Heart left ventricle (tissue), 16 donors: ENCODE measurements at regions not wholly inside any gene's neighbourhood (a gene's known extent, or its start where the extent isn't known, plus 50 kb on each side); places are given as distances from the start of the nearest gene placed in this dataset.

Experiments
- ATAC-seq, 4 donors: fragments of 200-7000 bp; cut with Tn5 transposase; one replicate each; pipeline ENCODE4 v1.9.1; 2020 to 2022; ENCODE audit warnings: moderate library complexity in 4 of 4, mild to moderate bottlenecking in 3 of 4, moderate number of reproducible peaks in 1 of 4
- DNase-seq, 5 donors: peaks; one replicate each; pipeline ENCODE4 v3.0.0-alpha.2; 2020
- H3K27ac ChIP-seq, 12 donors: fragments of 200-600 bp; sonication (generic) in 4 of 12; one replicate each; pipeline versions ENCODE4 v1.5.0 to v1.8.0; 2016 to 2022; ENCODE audit warnings: mild to moderate bottlenecking in 2 of 12
- H3K27me3 ChIP-seq, 9 donors: fragments of 200-600 bp; sonication (generic) in 2 of 9; one replicate each; pipeline versions ENCODE4 v1.5.1 to v1.8.0; 2016 to 2022; ENCODE audit warnings: mild to moderate bottlenecking in 3 of 9
- H3K36me3 ChIP-seq, 9 donors: fragments of 200-600 bp; sonication (generic) in 2 of 9; one replicate each; pipeline versions ENCODE4 v1.5.0 to v1.8.0; 2018 to 2022; ENCODE audit warnings: mild to moderate bottlenecking in 2 of 9
- H3K4me1 ChIP-seq, 12 donors: fragments of 200-600 bp; sonication (generic) in 4 of 12; one replicate each; pipeline versions ENCODE4 v1.5.0 to v1.8.0; 2016 to 2022; ENCODE audit warnings: mild to moderate bottlenecking in 3 of 12
- H3K4me3 ChIP-seq, 12 donors: fragments of 200-600 bp; sonication (generic) in 4 of 12; one replicate each; pipeline versions ENCODE4 v1.5.0 to v1.8.0; 2017 to 2022; ENCODE audit warnings: mild to moderate bottlenecking in 9 of 12, moderate library complexity in 4 of 12
- H3K9me3 ChIP-seq, 12 donors: fragments of 200-600 bp; sonication (generic) in 4 of 12; one replicate each; pipeline versions ENCODE4 v1.5.0 to v1.8.0; 2016 to 2022; ENCODE audit warnings: mild to moderate bottlenecking in 1 of 12
- CTCF ChIP-seq, 12 donors: fragments of 200-600 bp; sonication (generic) in 4 of 12; IDR thresholded peaks; one replicate each; pipeline versions ENCODE4 v1.5.0 to v1.8.0; 2018 to 2022; ENCODE audit warnings: antibody characterized with exemption in 12 of 12, mild to moderate bottlenecking in 5 of 12
- POLR2A ChIP-seq, 2 donors: fragments of 450-650 bp; IDR thresholded peaks; one replicate each; pipeline ENCODE4 v1.6.1; 2017; ENCODE audit warnings: antibody characterized with exemption in 2 of 2, mild to moderate bottlenecking in 2 of 2, moderate library complexity in 2 of 2
- WGBS, 4 donors: extraction: QIAGEN DNeasy Blood & Tissue Kit in 2 of 4; methylation state at CpG; one replicate each; pipeline versions ENCODE4 v1.1.5 to v1.1.7; 2013 to 2018; 5-methylcytosine and 5-hydroxymethylcytosine counted together
- intact Hi-C, 10 donors: fragments of 100-400 bp; cut with DNase I; formaldehyde crosslinking; loops; one replicate each; pipeline versions ENCODE4 v1.11.1 to v1.14.2; 2022
- donor health status: ischemic (EF 13 %, LVEDD 7.1; RV severe dilation, severe dysfunction).
- donor health status: healthy with polysubstance abuse.
- donor health status: DM: no; HTN: yes; CAD: no.
- donor health status: DM: no; HTN: no; CAD: no.
- donor health status: ischemic (EF 25% LVEDD 6.9; RV normal size, moderate dysfunction).
- donor health status: ischemic (EF 25% LVEDD 5.7; RV mildly dilated, moderate dysfunction).
- donor health status: healthy.
- donor health status: DM: yes; HTN: yes; CAD: no.
- donor health status: ischemic (EF 35%, LVEDD 5.7; RV mildly dilated, moderate dysfunction).
- donor health status: nonischemic (EF 11% LVEDD 7.7; RV severe dilation, severe dysfunction).
- donor health status: DM: yes; HTN: yes; CAD: no.
- donor health status: PGD.
- donor health status: ischemic (EF 29% LVEDD 5.4; RV normal size, mild dysfunction).
- donor health status: nonischemic (EF 23%, LVEDD 6.1; RV moderate dilation, normal function).

GRCh38 chr14:104356020-104356737, 217.8 kb downstream of the KIF26A start:
- peak in 1 of 4 donors; percentile 56 for ATAC-seq
- H3K4me1 ChIP-seq, result peaks cover 0 to 11% (median 5%) of the 10 kb centered on the region in 12 donors
- TF ChIP-seq POLR2A (IDR thresholded peaks at IDR 0.05), result no peak
- H3K9me3 ChIP-seq, result peaks cover 0 to 14% (median 0%) of the 10 kb centered on the region in 12 donors
- DNase-seq, result no peak
- no peak overlapping the region for H3K4me3 ChIP-seq
- WGBS, 4 donors, result 62 to 72% (median 67%) methylated on average over 14 to 16 of the region's 16 CpGs
- intact Hi-C loops, result no loop called here
- H3K27ac ChIP-seq, result no peak overlapping the region
- peaks cover 0 to 20% (median 0%) of the 10 kb centered on the region in 9 donors for H3K27me3 ChIP-seq
- no peaks in the 10 kb centered on the region for H3K36me3 ChIP-seq

- ATAC-seq (no peak), DNase-seq (peak in 1 of 5 donors; percentile 17)
- peaks cover 0 to 11% (median 5%) of the 10 kb centered on the region in 12 donors for H3K4me1 ChIP-seq
- peaks cover 0 to 10% (median 0%) of the 10 kb centered on the region in 12 donors for H3K9me3 ChIP-seq
- no peak for TF ChIP-seq POLR2A (IDR thresholded peaks at IDR 0.05)
- TF ChIP-seq CTCF (IDR thresholded peaks at IDR 0.05), result no peak
- peaks cover 0 to 20% (median 0%) of the 10 kb centered on the region in 9 donors for H3K27me3 ChIP-seq
- no peak overlapping the region for H3K4me3 ChIP-seq
- no peak overlapping the region for H3K27ac ChIP-seq
- H3K36me3 ChIP-seq, result no peaks in the 10 kb centered on the region
- 89 to 93% (median 91%) methylated on average over 25 to 30 of the region's 30 CpGs for WGBS, 4 donors
- intact Hi-C loops, result no loop called here
Measured at GRCh38 chr14:104356738-104357688, 218.6 kb downstream of the KIF26A start.

DNA sequence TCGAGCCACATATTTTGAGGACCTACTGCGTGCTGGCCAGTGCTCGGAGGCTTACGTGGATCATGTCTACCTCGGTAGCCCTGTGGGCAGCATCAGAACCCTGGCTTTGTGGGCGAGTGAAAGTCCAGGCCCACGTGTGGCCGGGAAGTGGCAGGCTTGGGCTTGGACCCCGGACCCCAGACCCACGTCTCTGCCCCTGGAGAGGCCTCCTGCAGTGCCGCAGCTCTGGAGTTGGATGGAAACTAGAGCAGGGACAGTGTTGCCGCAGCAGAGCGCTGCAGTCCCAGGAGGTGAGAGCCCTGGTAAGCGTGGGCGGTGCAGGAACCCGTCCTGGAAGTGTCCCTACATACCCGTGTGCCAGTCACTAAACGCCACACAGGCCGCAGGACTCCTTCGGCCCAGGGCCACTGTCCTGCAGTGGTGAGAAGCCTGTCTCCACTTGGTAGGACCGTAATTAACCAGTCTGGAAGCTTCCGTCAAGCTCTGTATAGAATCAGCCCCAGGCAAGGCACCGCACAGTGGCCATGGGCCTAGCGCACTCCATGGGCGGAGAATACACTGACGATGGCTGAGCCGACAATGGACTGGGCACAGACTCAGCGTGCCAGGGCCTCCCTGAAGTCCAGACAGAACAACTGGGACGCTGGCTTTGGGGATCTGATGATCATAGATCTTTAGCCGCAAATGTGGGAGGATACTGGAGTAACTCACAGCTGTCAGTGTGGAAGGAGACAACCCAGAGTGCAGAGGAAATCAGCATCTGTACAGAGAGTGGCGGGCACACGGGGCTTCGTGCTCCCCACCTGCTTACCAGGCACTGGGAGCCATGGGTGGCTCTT, 219.5 kb downstream of the KIF26A start:
- ATAC-seq (no peak), DNase-seq (peak in 2 of 5 donors; percentile 18 to 48)
- no peak overlapping the region for H3K27ac ChIP-seq
- peaks cover 0 to 18% (median 0%) of the 10 kb centered on the region in 9 donors for H3K27me3 ChIP-seq
- H3K4me3 ChIP-seq, result no peak overlapping the region
- no peaks in the 10 kb centered on the region for H3K36me3 ChIP-seq
- TF ChIP-seq POLR2A (IDR thresholded peaks at IDR 0.05), result no peak
- no peak for TF ChIP-seq CTCF (IDR thresholded peaks at IDR 0.05)
- H3K4me1 ChIP-seq, result peaks cover 0 to 11% (median 5%) of the 10 kb centered on the region in 12 donors
- intact Hi-C loops, result no loop called here
- 92 to 94% (median 93%) methylated on average over 27 to 33 of the region's 33 CpGs for WGBS, 4 donors
- H3K9me3 ChIP-seq, result peaks cover 0 to under 1% (median 0%) of the 10 kb centered on the region in 12 donors

DNA sequence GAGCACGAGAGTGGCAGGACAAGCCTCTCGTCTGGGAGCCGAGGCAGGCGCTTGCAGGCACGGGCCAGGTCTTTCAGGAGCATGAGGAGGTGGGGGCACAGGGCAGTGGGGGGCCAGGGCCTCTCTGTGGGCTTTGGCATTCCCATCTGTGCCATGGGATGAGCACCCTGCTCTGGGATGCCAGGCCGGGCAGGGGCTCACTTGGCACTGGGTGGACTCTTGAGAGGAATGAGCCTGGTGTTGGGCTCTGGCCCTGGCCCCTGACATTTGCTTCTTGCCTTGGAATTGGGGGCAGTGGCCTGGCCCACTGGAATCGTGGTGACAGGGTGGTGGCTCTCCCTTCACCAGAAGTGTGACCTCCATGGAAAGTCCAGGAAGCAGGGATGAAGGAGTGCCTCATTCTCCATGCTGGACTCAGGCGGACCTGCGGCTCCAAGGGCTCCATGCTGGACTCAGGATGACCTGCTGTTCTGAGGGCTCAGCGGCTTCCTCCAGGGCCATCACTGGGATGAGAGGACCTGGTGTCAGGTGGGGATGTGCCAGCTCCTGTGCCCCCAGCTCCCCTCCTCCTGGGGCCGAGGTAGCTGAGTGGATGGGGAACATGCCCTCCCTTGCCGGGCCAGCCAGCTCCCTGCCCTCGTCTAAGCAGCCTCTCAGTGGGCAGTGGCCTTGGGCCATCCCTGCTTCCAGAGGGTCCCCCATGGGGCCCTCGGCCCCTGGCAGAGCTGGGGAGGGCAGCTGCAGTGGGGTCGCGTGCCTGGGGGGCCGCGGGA, 220.3 kb downstream of the KIF26A start:
- ATAC-seq (no peak), DNase-seq (peak in 3 of 5 donors; percentile 6 to 51 (median 19))
- TF ChIP-seq CTCF (IDR thresholded peaks at IDR 0.05) (no peak), POLR2A (IDR thresholded peaks at IDR 0.05) (no peak)
- 86 to 92% (median 89%) methylated on average over 12 to 18 of the region's 18 CpGs for WGBS, 4 donors
- H3K27ac ChIP-seq, result no peak overlapping the region
- H3K36me3 ChIP-seq, result no peaks in the 10 kb centered on the region
- H3K27me3 ChIP-seq, result peaks cover 0 to 10% (median 0%) of the 10 kb centered on the region in 9 donors
- no peaks in the 10 kb centered on the region for H3K9me3 ChIP-seq
- peaks cover 0 to 10% (median 5%) of the 10 kb centered on the region in 12 donors for H3K4me1 ChIP-seq
- intact Hi-C loops, result no loop called here
- H3K4me3 ChIP-seq, result no peak overlapping the region
